Right ventricle myocardium superior (tissue), 1 donor: ENCODE measurements at regions not wholly inside any gene's neighbourhood (a gene's known extent, or its start where the extent isn't known, plus 50 kb on each side); places are given as distances from the start of the nearest gene placed in this dataset.

ENCODE experiments used
- ATAC-seq: fragments of 200-7000 bp; cut with Tn5 transposase; one replicate; pipeline ENCODE4 v1.9.1; 2020; ENCODE audit warnings: mild to moderate bottlenecking; ENCODE audit not compliant: poor library complexity
- DNase-seq: peaks from one replicate; pipeline ENCODE4 v3.0.0-alpha.2; 2020
- intact Hi-C: fragments of 100-400 bp; cut with DNase I; formaldehyde crosslinking; loops from one replicate; pipeline ENCODE4 v1.11.2; 2022
- donor health status: DM: no; HTN: yes; CAD: no; lungs with severe emphysema.

DNA sequence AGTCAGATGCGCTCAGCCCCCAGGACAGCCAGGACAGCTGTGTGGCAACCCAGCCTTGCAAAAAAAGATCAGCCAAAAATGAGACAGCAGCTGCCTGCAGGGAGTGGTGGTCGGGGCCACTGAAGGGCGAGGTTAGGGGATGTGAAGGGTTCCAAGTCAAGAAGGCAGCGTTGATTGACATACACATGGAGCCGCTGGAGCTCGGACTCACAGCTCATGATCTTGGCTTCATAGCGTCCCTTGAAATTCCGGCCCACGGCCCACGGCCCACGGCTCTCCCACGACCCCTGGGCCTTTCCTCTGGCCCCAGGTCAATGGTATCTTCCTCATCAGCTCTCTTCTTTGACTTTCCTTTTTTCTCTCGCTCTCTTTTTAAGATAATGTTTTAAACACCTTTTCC lies 390.0 kb upstream of the IRX4 start:
- intact Hi-C loops, result no loop called here
- no peak for DNase-seq

DNA sequence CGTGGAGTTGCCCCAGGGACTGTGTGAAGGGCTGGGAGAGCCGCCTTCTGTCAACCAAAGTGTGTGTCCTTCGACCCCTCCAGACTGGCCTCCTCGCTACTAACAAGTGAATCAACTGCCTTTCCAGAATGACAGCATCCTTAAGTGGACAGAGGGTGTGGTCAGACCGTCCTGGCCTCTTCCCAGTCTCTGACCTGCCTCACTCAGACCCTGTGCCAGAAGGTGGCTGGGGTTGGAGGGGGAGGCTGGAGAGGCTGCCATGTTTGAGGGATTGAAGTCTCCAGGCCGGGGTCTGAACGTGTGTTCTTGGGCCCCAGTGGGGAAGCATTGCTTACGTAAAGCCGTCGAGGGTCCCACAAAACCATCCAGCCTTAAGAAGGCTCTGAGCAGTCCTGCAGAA lies 389.3 kb upstream of the IRX4 start:
- no peak for ATAC-seq
- intact Hi-C loops, result no loop called here
- no peak for DNase-seq

More for the DNA sequence above, 390.0 kb upstream of the IRX4 start:
- ATAC-seq, result no peak

DNA sequence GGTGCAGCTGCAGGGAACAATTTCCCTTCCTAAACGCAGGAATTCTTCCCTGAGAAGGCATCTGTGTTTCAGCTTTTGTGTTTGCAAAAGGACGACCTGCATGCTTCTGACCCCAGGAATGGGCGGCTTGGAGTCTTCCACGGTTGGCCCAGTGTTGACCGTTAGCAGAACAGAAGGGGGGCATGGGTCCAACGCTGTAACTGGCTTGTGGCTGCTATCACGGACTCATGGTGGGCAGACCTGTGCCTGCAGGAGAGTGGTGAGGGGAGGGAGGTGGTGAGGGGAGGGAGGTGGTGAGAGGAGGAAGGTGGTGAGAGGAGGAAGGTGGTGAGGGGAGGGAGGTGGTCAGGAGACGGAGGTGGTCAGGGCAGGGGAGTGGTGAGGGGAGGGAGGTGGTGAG lies 388.6 kb upstream of the IRX4 start:
- intact Hi-C loops, result no loop called here
- no peak for DNase-seq
- no peak for ATAC-seq

DNA sequence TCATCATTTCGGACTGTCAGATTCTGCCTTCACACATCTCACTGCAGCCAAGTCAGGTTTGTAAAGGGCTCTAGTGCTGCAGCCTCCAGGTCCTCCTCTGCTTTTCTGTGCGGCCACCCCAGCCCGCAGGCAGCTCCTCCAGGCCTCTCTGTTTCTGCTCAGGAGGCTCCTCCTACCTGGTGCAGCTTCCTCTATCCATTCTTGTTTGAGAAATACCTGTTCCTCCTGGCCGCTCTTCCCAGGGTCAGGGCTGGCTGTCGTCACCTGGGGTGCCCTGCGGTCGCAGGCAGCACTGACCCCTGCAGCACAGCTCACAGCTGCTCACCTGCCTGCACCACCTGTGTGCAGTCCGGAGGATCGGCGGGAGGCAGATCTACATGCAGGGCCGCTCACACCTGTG lies 387.7 kb upstream of the IRX4 start:
- intact Hi-C loops, result no loop called here
- DNase-seq (no peak), ATAC-seq (no peak)

DNA sequence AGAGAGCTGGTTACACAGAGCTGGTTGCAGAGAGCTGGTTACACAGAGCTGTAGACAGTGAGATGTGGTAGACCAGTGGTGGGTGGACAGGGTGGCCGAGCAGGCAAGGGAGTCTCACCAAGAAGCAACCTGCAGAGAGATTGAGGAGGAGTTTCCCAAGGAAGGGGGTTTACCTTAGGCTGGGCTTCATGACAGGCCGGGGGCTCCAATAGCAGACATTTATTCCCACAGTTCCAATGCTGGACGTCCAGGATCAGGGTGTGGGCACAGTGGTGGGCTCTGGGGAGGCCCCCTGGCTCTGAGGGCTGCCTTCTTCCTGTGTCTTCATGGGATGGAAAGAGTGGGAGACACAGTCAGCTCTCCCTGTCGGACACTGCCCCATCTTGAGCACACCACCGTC lies 386.9 kb upstream of the IRX4 start:
- ATAC-seq (no peak), DNase-seq (no peak)
- intact Hi-C loops, result no loop called here

DNA sequence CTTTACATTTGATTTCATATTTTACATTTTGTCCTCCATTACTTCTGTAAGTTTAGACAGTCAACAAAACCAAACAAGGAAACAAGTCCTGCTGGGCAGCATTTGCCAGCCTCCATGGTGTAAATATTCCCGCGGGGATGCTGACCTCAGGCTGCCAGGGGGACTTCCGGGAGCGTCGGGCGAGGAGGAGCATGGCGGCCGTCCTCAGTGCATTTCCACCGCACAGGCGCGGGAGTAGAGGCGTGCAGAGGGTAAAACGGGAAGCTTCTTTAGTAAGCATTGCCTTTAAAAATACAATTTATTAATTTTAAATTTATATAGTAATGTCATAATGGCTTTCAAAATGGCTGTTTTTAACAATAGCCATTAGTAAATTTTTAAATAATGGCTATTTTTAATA lies 385.3 kb upstream of the IRX4 start:
- ATAC-seq, result no peak

DNA sequence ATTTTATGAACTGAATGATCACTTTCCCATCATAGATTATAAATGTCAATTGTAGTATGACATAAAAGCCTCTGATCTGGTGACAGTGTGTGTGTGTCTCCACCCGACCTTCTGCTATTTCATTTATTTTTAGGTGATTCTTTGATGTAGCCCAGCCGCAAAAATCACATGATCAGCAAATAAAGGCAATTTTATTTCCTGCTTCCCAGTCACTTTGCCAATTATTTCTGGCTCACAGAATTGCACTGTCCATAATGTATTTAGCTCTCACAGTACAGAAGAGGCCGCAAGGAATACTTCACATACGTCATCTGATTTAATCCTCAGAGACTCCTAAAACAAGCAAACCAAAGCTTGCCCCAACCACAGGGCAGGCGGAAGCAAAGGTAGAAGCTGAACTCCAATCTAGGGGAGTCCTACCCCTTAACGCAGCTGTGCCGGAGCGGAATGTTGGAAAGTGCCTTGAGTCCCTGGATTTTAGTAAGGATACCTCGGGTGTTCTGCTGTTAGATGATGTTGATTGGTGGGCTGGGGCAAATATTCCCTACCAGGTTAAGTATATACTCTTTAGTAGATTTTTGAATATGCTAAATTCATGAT lies 384.0 kb upstream of the IRX4 start:
- no peak for DNase-seq
- intact Hi-C loops, result no loop called here

More for the DNA sequence above, 385.3 kb upstream of the IRX4 start:
- intact Hi-C loops, result no loop called here
- DNase-seq, result no peak

DNA sequence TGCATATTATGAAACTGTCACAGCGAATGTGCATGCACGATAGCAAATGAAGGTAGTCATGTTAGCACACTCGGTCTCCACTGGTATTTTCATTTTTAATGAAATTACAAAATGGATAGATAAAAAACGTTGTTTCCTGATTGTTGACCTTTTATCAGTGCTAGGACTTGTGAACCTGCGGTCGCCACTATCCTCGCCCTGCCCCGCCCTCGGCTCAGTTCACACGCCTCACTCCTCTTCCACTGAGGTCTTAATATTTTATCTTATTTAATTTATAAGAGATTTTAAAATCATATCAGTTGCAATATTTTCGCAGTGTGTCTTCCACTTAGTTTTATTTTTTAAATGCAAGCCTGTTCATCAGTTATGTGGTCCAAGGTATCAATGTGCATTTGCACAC lies 382.6 kb upstream of the IRX4 start:
- DNase-seq, result no peak
- intact Hi-C loops, result no loop called here
- no peak for ATAC-seq

More for the DNA sequence above, 384.0 kb upstream of the IRX4 start:
- no peak for ATAC-seq

DNA sequence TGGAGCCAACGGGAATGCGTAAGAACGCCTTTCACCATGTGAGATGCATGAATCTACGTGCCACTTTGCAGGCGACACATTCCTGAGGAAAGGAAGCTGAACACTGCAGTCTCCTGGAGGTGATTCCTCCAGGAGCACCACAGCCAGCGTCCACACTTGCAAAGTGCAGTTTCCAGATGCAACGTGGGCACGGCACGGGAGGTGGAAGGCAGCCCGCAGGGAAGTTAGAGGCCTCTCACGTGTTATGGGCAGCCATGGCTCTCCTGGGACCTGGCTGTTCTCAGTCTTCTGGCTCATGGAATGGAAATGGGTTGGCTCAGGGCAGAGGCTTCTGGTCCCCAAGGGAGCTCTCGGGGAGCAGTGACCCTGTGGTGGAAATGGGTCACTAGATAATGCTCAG lies 381.0 kb upstream of the IRX4 start:
- intact Hi-C loops, result no loop called here
- DNase-seq, result no peak
- no peak for ATAC-seq

DNA sequence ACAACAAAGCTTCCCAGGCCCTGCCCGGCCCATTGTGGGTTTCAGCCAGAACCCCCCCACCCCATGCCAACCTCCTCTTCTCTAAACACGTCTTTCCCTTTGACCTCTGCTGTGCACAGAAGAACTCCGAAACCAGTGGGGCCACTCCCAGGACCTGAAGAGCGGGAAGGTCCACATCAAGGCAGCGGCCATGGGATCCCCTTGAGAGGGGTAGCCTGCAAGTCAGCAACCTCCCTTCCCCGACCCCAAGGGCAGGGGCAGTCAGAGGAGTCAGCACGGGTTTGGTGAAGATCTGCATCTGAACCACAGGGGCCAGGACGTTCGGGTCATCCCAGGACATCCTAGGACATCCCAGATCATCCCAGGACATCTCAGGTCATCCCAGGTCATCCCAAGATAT lies 379.9 kb upstream of the IRX4 start:
- DNase-seq, result no peak
- ATAC-seq, result no peak
- intact Hi-C loops, result no loop called here

DNA sequence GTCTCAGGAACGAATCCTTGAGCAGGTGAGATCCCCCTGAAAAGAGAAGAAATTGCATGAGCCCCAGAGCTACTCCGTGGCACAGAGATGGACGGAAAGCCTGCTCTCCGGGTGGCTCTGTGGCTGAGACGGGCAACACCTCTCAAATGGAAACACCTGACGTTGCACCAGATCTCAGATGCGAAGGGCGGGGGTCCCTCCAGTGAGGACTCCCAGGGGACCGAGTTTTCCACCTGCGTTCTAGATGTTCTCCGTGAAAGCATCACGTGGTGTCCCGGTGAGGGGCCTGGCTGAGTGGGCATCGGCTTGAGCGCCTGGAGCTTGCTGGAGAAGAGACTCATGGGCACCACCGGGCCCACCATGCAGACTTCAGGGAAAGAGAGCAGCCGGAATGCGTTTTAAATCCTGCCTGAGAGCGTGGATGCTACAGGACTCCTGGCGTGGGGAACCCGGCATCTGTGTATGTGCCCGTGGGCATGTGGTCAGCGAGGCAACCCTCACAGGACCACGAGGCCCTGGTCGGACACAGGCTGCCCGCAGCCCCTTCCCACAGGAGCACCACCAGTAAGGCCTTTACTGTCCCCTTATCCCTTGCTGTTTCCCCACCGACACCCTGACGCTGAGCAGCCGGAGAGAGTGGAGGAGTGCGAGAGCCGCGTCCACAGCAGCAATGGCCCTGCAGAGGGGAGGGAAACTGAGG lies 378.4 kb upstream of the IRX4 start:
- intact Hi-C loops, result no loop called here
- ATAC-seq, result no peak
- no peak for DNase-seq

DNA sequence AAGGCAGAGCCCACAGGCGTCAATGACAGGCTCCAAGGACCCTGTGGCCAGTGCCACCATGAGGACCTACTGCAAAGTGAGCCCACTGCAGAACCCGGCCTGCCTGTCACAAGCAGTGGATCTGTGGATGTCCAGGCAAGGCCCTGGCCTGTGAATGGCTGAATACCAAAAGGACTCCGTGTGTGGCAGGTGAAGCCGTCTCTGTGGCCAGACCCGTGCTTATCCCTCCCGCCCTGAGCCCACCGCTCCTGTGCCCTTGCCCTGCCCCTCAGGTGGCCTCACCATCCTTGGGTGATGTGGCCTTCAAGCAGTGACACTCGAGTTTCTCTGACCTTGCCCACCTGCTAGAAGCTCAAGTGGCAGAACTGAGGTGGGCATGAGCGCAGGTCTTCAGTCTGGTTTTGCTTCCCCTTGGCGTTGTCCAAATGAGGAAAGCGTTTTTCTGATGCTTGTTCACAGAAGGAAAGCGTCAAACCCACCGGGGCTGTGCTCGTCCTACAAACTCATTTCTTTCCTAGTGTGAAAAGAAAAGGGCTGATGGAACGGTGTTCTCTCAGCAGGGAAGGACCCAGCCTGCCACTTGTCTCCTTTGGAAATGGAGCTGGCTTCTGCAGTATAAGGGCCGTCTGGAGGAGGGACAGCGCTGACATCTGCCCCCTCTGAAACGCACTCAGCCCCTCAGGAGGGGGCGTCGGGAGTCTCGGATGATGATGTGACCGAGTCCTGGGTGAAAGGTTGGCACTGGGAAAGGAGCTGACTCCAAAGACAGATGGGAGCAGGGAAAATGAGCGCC lies 377.7 kb upstream of the IRX4 start:
- no peak for DNase-seq
- intact Hi-C loops, result no loop called here

DNA sequence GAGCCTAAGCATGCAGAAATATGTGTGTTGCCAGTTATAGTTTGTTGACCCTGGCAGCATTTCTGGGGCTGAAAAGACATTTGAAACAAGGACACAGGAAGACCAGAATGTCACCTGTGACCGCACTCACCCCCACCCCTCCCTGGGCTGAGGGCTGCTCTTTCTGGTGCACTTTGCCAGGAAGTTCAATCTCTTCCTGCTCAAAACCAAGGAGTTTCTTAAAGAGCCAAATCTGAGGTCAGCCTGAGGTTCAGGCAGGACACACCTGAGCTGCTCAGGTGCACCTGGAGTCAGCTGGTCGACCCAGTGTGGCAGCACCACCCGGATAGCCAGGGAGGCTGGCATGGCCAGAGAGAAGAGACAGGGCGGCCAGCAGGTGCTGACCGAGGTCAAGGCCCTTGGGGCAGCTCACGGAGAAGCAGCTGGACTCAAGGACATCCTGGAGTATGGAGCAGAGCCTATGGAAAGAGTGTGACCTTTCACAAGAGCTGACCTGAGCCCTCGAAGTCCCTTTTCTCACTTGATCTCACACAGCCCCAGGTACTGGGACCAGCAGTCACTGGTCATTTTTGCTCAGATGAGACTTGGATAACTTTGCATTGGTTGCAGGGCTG lies 376.9 kb upstream of the IRX4 start:
- intact Hi-C loops, result no loop called here
- ATAC-seq, result no peak
- no peak for DNase-seq

More for the DNA sequence above, 377.7 kb upstream of the IRX4 start:
- no peak for ATAC-seq

DNA sequence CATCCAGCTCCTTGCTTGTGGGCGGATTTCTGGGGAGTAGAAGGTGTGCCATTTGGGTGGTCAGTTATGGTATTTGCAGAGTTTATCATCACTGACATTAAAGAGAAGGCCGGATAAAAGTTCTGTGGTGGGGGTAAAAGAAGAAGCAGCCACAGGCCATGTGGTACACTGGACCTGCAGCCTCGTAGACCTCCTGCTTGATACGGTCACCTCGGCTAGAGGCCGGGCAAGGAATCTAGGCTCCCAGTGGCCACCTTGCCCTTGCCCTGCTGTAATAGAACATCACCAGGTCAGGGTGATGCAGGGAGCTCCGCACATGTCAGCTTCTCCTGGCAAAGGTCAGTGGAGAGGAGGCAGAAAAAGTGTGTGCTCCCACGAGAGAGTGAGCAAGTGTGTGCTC lies 376.1 kb upstream of the IRX4 start:
- intact Hi-C loops, result no loop called here
- ATAC-seq, result no peak
- DNase-seq, result no peak

DNA sequence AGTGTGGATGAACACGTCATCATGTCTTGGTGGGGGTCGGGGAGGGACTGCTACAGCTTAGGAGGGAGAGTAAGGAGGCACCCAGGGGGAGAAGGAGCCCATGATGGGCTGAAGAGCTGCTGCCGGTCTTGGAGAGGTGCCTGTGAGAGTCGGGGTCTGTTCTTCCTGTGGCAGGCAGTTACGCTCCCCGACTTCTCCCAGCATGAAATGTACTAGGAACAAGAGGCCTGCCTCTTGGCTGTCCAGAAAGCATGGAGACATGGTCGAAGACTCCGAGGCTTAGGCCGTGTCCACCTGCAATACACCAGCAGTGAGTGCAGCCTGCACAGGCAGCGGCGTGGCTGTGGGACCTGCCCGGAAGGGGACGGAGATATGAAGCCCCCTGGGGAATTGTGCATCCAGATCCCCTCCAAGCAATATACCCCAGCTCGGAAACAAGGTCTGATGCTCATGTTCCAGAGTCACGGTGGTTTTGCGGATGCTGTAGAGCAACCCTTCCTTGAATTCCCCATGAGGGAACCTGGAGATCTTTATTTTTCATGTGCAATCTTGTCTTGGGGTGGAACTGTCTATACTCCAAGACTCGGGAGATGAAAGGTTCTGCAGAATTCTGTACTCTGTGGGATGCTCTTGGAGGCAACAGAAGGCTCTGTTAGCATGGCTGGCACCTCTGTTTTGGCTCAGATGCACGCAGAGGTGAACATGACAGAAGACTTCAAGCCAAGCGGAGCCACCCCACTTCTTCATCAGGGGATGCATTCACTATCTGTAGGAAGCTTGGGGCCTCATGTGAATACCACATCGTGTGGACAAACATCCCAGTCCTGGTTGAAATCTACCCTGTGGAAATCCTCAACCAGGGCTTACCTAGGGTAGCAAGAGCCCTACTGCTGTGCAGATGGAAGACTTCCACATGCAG lies 374.9 kb upstream of the IRX4 start:
- ATAC-seq (no peak), DNase-seq (no peak)
- intact Hi-C loops, result no loop called here

DNA sequence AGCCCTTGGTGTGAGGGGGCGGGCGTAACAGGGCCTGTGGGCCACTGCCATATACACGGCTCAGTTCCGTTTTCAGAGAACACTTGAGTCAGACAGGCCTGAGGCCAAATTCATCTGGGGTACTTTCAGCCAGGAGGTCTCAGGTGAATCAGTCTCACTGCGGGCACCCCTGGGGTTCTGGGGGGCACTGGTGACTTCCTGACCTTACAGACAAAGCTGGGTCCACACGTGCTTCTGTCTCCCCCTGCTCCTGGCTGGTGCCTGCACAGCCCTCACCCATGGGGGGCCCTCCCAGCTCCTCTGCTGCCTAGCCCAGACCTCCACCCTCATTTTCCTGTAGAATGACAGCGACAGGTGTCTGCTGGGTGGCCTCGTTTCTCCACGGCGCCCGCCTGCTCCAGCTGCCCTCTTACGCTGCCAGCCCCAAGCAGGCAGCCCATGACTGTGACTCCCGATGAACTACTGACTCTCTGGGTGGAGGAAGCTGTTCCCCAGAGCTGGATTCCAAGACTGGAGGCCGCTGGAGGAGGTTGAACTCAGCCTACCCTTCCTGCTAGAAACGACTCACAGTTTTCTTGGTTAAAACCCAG lies 374.1 kb upstream of the IRX4 start:
- DNase-seq, result no peak
- intact Hi-C loops, result no loop called here
- no peak for ATAC-seq

DNA sequence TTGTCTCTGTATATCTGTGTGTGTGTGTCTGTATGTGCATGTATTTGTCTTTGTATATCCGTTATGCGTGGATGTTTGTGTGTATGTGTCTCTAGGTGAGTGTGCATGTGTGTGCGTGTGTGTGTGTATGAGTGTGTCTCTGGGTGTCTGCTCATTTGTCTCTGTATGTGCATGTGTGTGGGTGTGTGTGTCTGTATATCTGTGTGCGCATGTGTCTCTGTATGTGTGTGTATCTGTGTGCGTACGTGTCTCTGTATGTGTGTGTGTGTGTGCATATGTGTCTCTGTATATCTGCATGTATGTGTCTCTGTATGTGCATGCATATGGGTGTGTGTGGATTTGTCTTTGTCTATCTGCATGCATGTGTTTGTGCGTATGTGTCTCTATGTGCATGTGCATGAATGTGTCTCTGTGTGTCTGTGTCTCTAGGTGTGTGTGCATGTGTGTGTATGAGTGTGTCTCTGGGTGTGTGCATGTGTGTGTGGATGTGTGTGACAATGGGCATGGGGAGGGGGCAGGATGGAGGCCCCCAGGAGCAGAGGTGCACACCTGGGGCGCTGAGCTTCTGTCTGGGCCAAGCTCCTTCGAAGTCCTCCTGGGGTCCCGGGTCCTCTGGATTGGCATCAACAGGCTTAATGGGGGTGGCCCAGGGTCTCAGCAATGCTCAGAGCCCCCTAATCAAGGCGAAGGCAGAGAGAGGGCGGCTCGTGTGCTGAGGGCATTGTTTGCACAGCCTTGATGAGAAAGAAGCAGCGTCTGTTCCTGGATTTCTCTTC lies 373.4 kb upstream of the IRX4 start:
- intact Hi-C loops, result no loop called here
- DNase-seq (no peak), ATAC-seq (no peak)
